HEK293 (cell line): ENCODE measurements at regions not wholly inside any gene's neighbourhood (a gene's known extent, or its start where the extent isn't known, plus 50 kb on each side); places are given as distances from the start of the nearest gene placed in this dataset.

ENCODE experiments used
- CTCF ChIA-PET: fragments of 350-600 bp; formaldehyde crosslinking; extraction: SDS; loops from one replicate; lab custom pipeline; 2021; ENCODE audit warnings: antibody characterized with exemption; lab: Yijun Ruan, JAX
- POLR2A ChIA-PET: fragments of 300-600 bp; formaldehyde crosslinking; extraction: SDS; loops from one replicate; lab custom pipeline; 2020; ENCODE audit warnings: antibody characterized with exemption, inconsistent platforms; lab: Yijun Ruan, JAX
- H3K27ac ChIP-seq: fragments of 200-500 bp; sonication (Bioruptor generic); 2 replicates; pipeline ENCODE4 v1.5.1; 2014; ENCODE audit warnings: low read depth, low read length, control low read depth, inconsistent platforms; ENCODE audit errors: extremely low read depth
- H3K36me3 ChIP-seq, 2 experiments: fragments of 200-500 bp in 1 of 2; sonication (Bioruptor generic) in 1 of 2; 1 replicate in 1 of 2; 2 replicates in 1 of 2; pipeline ENCODE4 v1.5.1; 2014 to 2017; ENCODE audit warnings: inconsistent platforms in 2 of 2, low read length in 2 of 2; ENCODE audit not compliant: control insufficient read depth in 2 of 2, insufficient read depth in 1 of 2
- H3K4me1 ChIP-seq: fragments of 200-500 bp; sonication (Bioruptor generic); 2 replicates; pipeline ENCODE4 v1.5.1; 2014; ENCODE audit warnings: mild to moderate bottlenecking, low read length, inconsistent platforms; ENCODE audit not compliant: control insufficient read depth, insufficient read depth
- H3K4me3 ChIP-seq: 2 replicates; pipeline ENCODE4 v1.5.1; 2011; ENCODE audit warnings: low read depth, mild to moderate bottlenecking, control low read depth, low read length, moderate library complexity
- H3K9me3 ChIP-seq: fragments of 200-500 bp; sonication (Bioruptor generic); 2 replicates; pipeline ENCODE4 v1.5.1; 2014; ENCODE audit warnings: low read depth, low read length, inconsistent platforms; ENCODE audit not compliant: control insufficient read depth, insufficient read depth
- BCL11A ChIP-seq: fragments of 450-650 bp; formaldehyde crosslinking; IDR thresholded peaks from 2 replicates; pipeline ENCODE4 v1.5.1; 2016; ENCODE audit warnings: low read depth, missing biosample characterization, missing genetic modification characterization
- GFI1B ChIP-seq: fragments of 450-650 bp; formaldehyde crosslinking; IDR thresholded peaks from 2 replicates; pipeline ENCODE4 v1.5.1; 2016; ENCODE audit warnings: missing biosample characterization, missing genetic modification characterization
- HIC1 ChIP-seq: fragments of 450-650 bp; formaldehyde crosslinking; IDR thresholded peaks from 2 replicates; pipeline ENCODE4 v1.5.1; 2016; ENCODE audit warnings: missing biosample characterization, missing genetic modification characterization
- KLF1 ChIP-seq: fragments of 450-650 bp; formaldehyde crosslinking; IDR thresholded peaks from 2 replicates; pipeline ENCODE4 v1.5.1; 2016; ENCODE audit warnings: missing biosample characterization, missing genetic modification characterization
- PRDM10 ChIP-seq: fragments of 450-650 bp; formaldehyde crosslinking; IDR thresholded peaks from 2 replicates; pipeline ENCODE4 v1.5.1; 2016; ENCODE audit warnings: missing biosample characterization, missing genetic modification characterization
- TSHZ1 ChIP-seq: fragments of 450-650 bp; formaldehyde crosslinking; IDR thresholded peaks from 2 replicates; pipeline ENCODE4 v1.5.1; 2016; ENCODE audit warnings: missing biosample characterization, missing genetic modification characterization, borderline replicate concordance
- ZBTB49 ChIP-seq: fragments of 450-650 bp; formaldehyde crosslinking; IDR thresholded peaks from 2 replicates; pipeline ENCODE4 v1.5.1; 2016; ENCODE audit warnings: missing biosample characterization, missing genetic modification characterization, low read depth
- ZBTB6 ChIP-seq: fragments of 450-650 bp; formaldehyde crosslinking; IDR thresholded peaks from 2 replicates; pipeline ENCODE4 v1.5.1; 2017; ENCODE audit warnings: missing biosample characterization, missing genetic modification characterization
- ZNF140 ChIP-seq: fragments of 450-650 bp; formaldehyde crosslinking; IDR thresholded peaks from 2 replicates; pipeline ENCODE4 v1.5.1; 2016; ENCODE audit warnings: missing biosample characterization, missing genetic modification characterization
- ZNF302 ChIP-seq: fragments of 450-650 bp; formaldehyde crosslinking; IDR thresholded peaks from 2 replicates; pipeline ENCODE4 v1.5.1; 2016; ENCODE audit warnings: missing biosample characterization, missing genetic modification characterization, low read depth
- ZNF521 ChIP-seq: fragments of 450-650 bp; formaldehyde crosslinking; IDR thresholded peaks from 2 replicates; pipeline ENCODE4 v1.5.1; 2017; ENCODE audit warnings: missing biosample characterization, mild to moderate bottlenecking, missing genetic modification characterization
- ZNF561 ChIP-seq: fragments of 450-650 bp; IDR thresholded peaks from 2 replicates; pipeline ENCODE4 v1.5.1; 2018; ENCODE audit warnings: missing biosample characterization, missing genetic modification characterization, borderline replicate concordance
- ZNF624 ChIP-seq: fragments of 450-650 bp; formaldehyde crosslinking; IDR thresholded peaks from 2 replicates; pipeline ENCODE4 v1.5.1; 2017; ENCODE audit warnings: missing biosample characterization, missing genetic modification characterization
- ZNF654 ChIP-seq: fragments of 450-650 bp; formaldehyde crosslinking; IDR thresholded peaks from 2 replicates; pipeline ENCODE4 v1.5.1; 2016; ENCODE audit warnings: low read depth, missing biosample characterization, missing genetic modification characterization
- ZNF776 ChIP-seq: fragments of 450-650 bp; formaldehyde crosslinking; IDR thresholded peaks from 2 replicates; pipeline ENCODE4 v1.5.0; 2017; ENCODE audit warnings: missing biosample characterization, missing genetic modification characterization, borderline replicate concordance
- ZNF791 ChIP-seq: fragments of 450-650 bp; formaldehyde crosslinking; IDR thresholded peaks from 2 replicates; pipeline ENCODE4 v1.5.1; 2016; ENCODE audit warnings: missing biosample characterization, missing genetic modification characterization

GRCh38 chr13:52931539-52932431 is 83.3 kb upstream of the PCDH8 start:
- ChIA-PET CTCF (interaction anchor here (1.1 kb wide), 1 partner anchor 37 kb away, joined by 3 read pairs; no protein-coding TSS in a partner anchor), POLR2A (interaction anchor here (0.7 kb wide), 1 partner anchor 31 kb away, joined by 3 read pairs; no protein-coding TSS in a partner anchor)
- no peak overlapping the region for H3K4me3 ChIP-seq

GRCh38 chr13:52931131-52931530 is 82.7 kb upstream of the PCDH8 start:
- Histone ChIP-seq H3K9me3 (no peaks in the 10 kb centered on the region), H3K4me3 (no peak overlapping the region), H3K27ac (no peak overlapping the region), H3K36me3 (no peaks in the 10 kb centered on the region), H3K4me1 (no peaks in the 10 kb centered on the region)
- TF ChIP-seq ZNF302 (no peak), ZNF791 (no peak), ZNF654 (no peak), ZNF624 (no peak)
- POLR2A ChIA-PET: no interaction called here
- CTCF ChIA-PET: interaction anchor here (1.1 kb wide), 1 partner anchor 37 kb away, joined by 3 read pairs; no protein-coding TSS in a partner anchor

More at GRCh38 chr13:52931539-52932431, 83.3 kb upstream of the PCDH8 start:
- Histone ChIP-seq H3K4me1 (no peaks in the 10 kb centered on the region), H3K9me3 (no peaks in the 10 kb centered on the region), H3K36me3 (no peaks in the 10 kb centered on the region), H3K27ac (no peak overlapping the region)
- no peak for TF ChIP-seq ZBTB49
- no peak for TF ChIP-seq ZNF140 (tag by site-specific recombination)
- no peak for TF ChIP-seq ZNF561 (tag by site-specific recombination)
- no peak for TF ChIP-seq GFI1B (tag by site-specific recombination)
- TF ChIP-seq ZNF776 (tag by site-specific recombination): no peak
- TF ChIP-seq ZBTB6 (tag by site-specific recombination): no peak
- TF ChIP-seq ZNF521 (tag by site-specific recombination): no peak
- TF ChIP-seq KLF1 (tag by site-specific recombination): no peak
- TF ChIP-seq ZNF624: no peak
- no peak for TF ChIP-seq PRDM10 (tag by site-specific recombination)

GRCh38 chr13:52929846-52930245 is 81.4 kb upstream of the PCDH8 start:
- Histone ChIP-seq H3K27ac (no peak overlapping the region), H3K4me1 (no peaks in the 10 kb centered on the region), H3K36me3 (no peaks in the 10 kb centered on the region), H3K9me3 (no peaks in the 10 kb centered on the region), H3K4me3 (no peak overlapping the region)
- ChIA-PET CTCF (interaction anchor here (0.6 to 0.7 kb wide), 2 partner anchors 14 to 123 kb away, joined by 3 to 4 read pairs; no protein-coding TSS in a partner anchor), POLR2A (no interaction called here)
- TF ChIP-seq TSHZ1 (tag by site-specific recombination): no peak
- no peak for TF ChIP-seq BCL11A (tag by site-specific recombination)
- TF ChIP-seq HIC1: no peak
